Panc1 (cell line): ENCODE measurements at regions not wholly inside any gene's neighbourhood (a gene's known extent, or its start where the extent isn't known, plus 50 kb on each side); places are given as distances from the start of the nearest gene placed in this dataset.

Source experiments
- ATAC-seq: fragments of 200-7000 bp; cut with Tn5 transposase; 2 replicates; pipeline ENCODE4 v1.9.1; 2020; ENCODE audit warnings: mild to moderate bottlenecking, moderate library complexity
- BruUV-seq: library from RNA; stranded (reverse); fragments of 400-500 nt; replicated peaks from 2 replicates; lab custom pipeline; 2021; lab: Mats Ljungman, UMichigan
- CTCF ChIA-PET: fragments of 300-600 bp; sonication (Branson Sonifier 250); formaldehyde crosslinking; loops from one replicate; lab custom pipeline; 2022; ENCODE audit warnings: antibody characterized with exemption; lab: Charles Lee
- POLR2A ChIA-PET: fragments of 300-600 bp; sonication (Branson Sonifier 250); formaldehyde crosslinking; loops from one replicate; lab custom pipeline; 2022; ENCODE audit warnings: antibody characterized with exemption; lab: Charles Lee
- DNase-seq: peaks from one replicate; pipeline ENCODE4 v3.0.0-alpha.2; 2010; ENCODE audit warnings: low read depth, low spot score
- H3K27ac ChIP-seq: 2 replicates; pipeline ENCODE4 v1.5.1; 2011; ENCODE audit warnings: mild to moderate bottlenecking, low read length, inconsistent platforms
- H3K27me3 ChIP-seq: fragments of 200-500 bp; sonication (Bioruptor generic); 2 replicates; pipeline ENCODE4 v1.6.0; 2014; ENCODE audit warnings: low read length, inconsistent platforms; ENCODE audit not compliant: control insufficient read depth, insufficient read depth
- H3K36me3 ChIP-seq: fragments of 200-500 bp; sonication (Bioruptor generic); 2 replicates; pipeline ENCODE4 v1.5.1; 2014; ENCODE audit warnings: inconsistent platforms, mild to moderate bottlenecking, low read length, moderate library complexity; ENCODE audit not compliant: control insufficient read depth, insufficient read depth
- H3K4me1 ChIP-seq: 2 replicates; pipeline ENCODE4 v1.5.1; 2011; ENCODE audit warnings: inconsistent platforms, mild to moderate bottlenecking, low read length, moderate library complexity; ENCODE audit not compliant: control insufficient read depth, insufficient read depth
- H3K4me3 ChIP-seq, 2 experiments: 2 replicates each; pipeline ENCODE4 v1.5.1; 2011 to 2012; ENCODE audit warnings: low read depth in 2 of 2, low read length in 2 of 2, mild to moderate bottlenecking in 2 of 2, inconsistent platforms in 1 of 2, moderate library complexity in 1 of 2
- H3K9me3 ChIP-seq: fragments of 200-500 bp; sonication (Bioruptor generic); 2 replicates; pipeline ENCODE4 v1.5.1; 2014; ENCODE audit warnings: low read depth, mild to moderate bottlenecking, inconsistent platforms, low read length, moderate library complexity; ENCODE audit not compliant: control insufficient read depth, insufficient read depth
- POLR2AphosphoS5 ChIP-seq: IDR thresholded peaks from 2 replicates; pipeline ENCODE4 v1.6.1; 2012; ENCODE audit warnings: mild to moderate bottlenecking, low read depth, low read length, moderate library complexity
- SIN3A ChIP-seq: IDR thresholded peaks from 2 replicates; pipeline ENCODE4 v1.6.1; 2012; ENCODE audit warnings: low read depth, mild to moderate bottlenecking, low read length, moderate library complexity, borderline replicate concordance; ENCODE audit not compliant: insufficient read depth
- TCF7L2 ChIP-seq: IDR thresholded peaks from 2 replicates; pipeline ENCODE4 v1.6.1; 2011; ENCODE audit warnings: mild to moderate bottlenecking, low read depth, low read length, inconsistent platforms
- in situ Hi-C: cut with HindIII; loops from 2 replicates; pipeline ENCODE4 v1.10.0; 2016; ENCODE audit warnings: low sequenced_read_pairs, low pct_unique_long_range_greater_than_20kb
- intact Hi-C: fragments of 100-400 bp; cut with micrococcal nuclease; formaldehyde crosslinking; loops from one replicate; pipeline ENCODE4 v1.10.0; 2022; ENCODE audit not compliant: unreplicated experiment
- TF ChIP-seq, protein P1 (sequence below): fragments of 450-650 bp; IDR thresholded peaks from 2 replicates; pipeline ENCODE4 v1.5.1; 2017; ENCODE audit warnings: mild to moderate bottlenecking
- TF ChIP-seq, protein P2 (sequence below), 2 experiments: IDR thresholded peaks; 2 replicates each; pipeline ENCODE4 v1.6.1; 2011 to 2012; ENCODE audit warnings: low read depth in 2 of 2, control low read depth in 1 of 2, low read length in 1 of 2, mild to moderate bottlenecking in 1 of 2, moderate library complexity in 1 of 2; ENCODE audit not compliant: insufficient read depth in 1 of 2

GRCh38 chr18:39345321-39345720 is 1779.7 kb upstream of the CELF4 start:
- H3K27ac ChIP-seq: no peak overlapping the region
- H3K9me3 ChIP-seq: no peaks in the 10 kb centered on the region
- BruUV-seq: no TSS peak
- POLR2A ChIA-PET: no interaction called here
- TF ChIP-seq SIN3A: no peak
- TF ChIP-seq TCF7L2: no peak
- TF ChIP-seq POLR2AphosphoS5: no peak
- TF ChIP-seq, protein P1, sequence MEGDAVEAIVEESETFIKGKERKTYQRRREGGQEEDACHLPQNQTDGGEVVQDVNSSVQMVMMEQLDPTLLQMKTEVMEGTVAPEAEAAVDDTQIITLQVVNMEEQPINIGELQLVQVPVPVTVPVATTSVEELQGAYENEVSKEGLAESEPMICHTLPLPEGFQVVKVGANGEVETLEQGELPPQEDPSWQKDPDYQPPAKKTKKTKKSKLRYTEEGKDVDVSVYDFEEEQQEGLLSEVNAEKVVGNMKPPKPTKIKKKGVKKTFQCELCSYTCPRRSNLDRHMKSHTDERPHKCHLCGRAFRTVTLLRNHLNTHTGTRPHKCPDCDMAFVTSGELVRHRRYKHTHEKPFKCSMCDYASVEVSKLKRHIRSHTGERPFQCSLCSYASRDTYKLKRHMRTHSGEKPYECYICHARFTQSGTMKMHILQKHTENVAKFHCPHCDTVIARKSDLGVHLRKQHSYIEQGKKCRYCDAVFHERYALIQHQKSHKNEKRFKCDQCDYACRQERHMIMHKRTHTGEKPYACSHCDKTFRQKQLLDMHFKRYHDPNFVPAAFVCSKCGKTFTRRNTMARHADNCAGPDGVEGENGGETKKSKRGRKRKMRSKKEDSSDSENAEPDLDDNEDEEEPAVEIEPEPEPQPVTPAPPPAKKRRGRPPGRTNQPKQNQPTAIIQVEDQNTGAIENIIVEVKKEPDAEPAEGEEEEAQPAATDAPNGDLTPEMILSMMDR: no peak
- TF ChIP-seq, protein P2, sequence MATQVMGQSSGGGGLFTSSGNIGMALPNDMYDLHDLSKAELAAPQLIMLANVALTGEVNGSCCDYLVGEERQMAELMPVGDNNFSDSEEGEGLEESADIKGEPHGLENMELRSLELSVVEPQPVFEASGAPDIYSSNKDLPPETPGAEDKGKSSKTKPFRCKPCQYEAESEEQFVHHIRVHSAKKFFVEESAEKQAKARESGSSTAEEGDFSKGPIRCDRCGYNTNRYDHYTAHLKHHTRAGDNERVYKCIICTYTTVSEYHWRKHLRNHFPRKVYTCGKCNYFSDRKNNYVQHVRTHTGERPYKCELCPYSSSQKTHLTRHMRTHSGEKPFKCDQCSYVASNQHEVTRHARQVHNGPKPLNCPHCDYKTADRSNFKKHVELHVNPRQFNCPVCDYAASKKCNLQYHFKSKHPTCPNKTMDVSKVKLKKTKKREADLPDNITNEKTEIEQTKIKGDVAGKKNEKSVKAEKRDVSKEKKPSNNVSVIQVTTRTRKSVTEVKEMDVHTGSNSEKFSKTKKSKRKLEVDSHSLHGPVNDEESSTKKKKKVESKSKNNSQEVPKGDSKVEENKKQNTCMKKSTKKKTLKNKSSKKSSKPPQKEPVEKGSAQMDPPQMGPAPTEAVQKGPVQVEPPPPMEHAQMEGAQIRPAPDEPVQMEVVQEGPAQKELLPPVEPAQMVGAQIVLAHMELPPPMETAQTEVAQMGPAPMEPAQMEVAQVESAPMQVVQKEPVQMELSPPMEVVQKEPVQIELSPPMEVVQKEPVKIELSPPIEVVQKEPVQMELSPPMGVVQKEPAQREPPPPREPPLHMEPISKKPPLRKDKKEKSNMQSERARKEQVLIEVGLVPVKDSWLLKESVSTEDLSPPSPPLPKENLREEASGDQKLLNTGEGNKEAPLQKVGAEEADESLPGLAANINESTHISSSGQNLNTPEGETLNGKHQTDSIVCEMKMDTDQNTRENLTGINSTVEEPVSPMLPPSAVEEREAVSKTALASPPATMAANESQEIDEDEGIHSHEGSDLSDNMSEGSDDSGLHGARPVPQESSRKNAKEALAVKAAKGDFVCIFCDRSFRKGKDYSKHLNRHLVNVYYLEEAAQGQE (IDR thresholded peaks at IDR 0.05; ENCODE audit: insufficient read depth in 1 of 2, low read depth in 2 of 2, low read length in 1 of 2): no peak
- no peaks in the 10 kb centered on the region for H3K36me3 ChIP-seq
- in situ Hi-C loops: no loop called here
- H3K27me3 ChIP-seq: no peaks in the 10 kb centered on the region
- no peak overlapping the region for H3K4me3 ChIP-seq
- intact Hi-C loops: no loop called here
- CTCF ChIA-PET: no interaction called here
- ATAC-seq: no peak
- no peak for DNase-seq
- H3K4me1 ChIP-seq: no peaks in the 10 kb centered on the region

DNA sequence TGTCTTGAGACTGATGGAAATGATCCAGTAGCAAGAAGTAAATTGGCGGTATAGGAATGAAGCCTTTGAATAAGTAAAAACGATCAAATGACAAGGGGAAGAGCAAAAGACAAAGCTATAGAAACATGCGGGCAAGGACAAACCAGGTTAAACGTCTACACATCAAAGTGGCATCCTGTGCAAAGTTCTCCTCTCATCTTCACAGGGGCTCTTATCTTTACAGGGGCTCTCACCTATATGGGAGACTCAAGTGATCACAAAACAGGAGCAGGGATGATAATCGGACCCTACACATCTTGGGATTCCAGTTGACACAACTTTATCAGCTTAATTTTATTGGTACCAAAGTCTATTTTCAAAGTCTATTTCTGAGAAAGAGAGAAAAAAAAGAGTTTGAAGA is 1778.9 kb upstream of the CELF4 start:
- POLR2A ChIA-PET: no interaction called here
- Histone ChIP-seq H3K9me3 (no peaks in the 10 kb centered on the region), H3K36me3 (no peaks in the 10 kb centered on the region), H3K4me3 (no peak overlapping the region), H3K27me3 (no peaks in the 10 kb centered on the region), H3K27ac (no peak overlapping the region), H3K4me1 (no peaks in the 10 kb centered on the region)
- intact Hi-C loops (no loop called here), in situ Hi-C loops (no loop called here)
- TF ChIP-seq, protein P2 (IDR thresholded peaks at IDR 0.05; ENCODE audit: insufficient read depth in 1 of 2, low read depth in 2 of 2, low read length in 1 of 2): no peak
- no peak for TF ChIP-seq POLR2AphosphoS5
- no peak for TF ChIP-seq SIN3A
- TF ChIP-seq, protein P1: no peak
- TF ChIP-seq TCF7L2: no peak
- no TSS peak for BruUV-seq
- DNase-seq (no peak), ATAC-seq (no peak)
- CTCF ChIA-PET: no interaction called here
